Colonic mucosa (tissue), 4 donors: ENCODE measurements at regions not wholly inside any gene's neighbourhood (a gene's known extent, or its start where the extent isn't known, plus 50 kb on each side); places are given as distances from the start of the nearest gene placed in this dataset.

Experiments
- DNase-seq: peaks from one replicate; pipeline ENCODE4 v3.0.0-alpha.2; 2020
- H3K27ac ChIP-seq: fragments of 200-600 bp; one replicate; pipeline ENCODE4 v1.8.0; 2021
- H3K27me3 ChIP-seq: fragments of 200-600 bp; one replicate; pipeline ENCODE4 v1.8.0; 2021
- H3K36me3 ChIP-seq: fragments of 200-600 bp; one replicate; pipeline ENCODE4 v1.8.0; 2021
- H3K4me1 ChIP-seq: fragments of 200-600 bp; one replicate; pipeline ENCODE4 v1.8.0; 2021; ENCODE audit warnings: mild to moderate bottlenecking
- H3K4me3 ChIP-seq: fragments of 200-600 bp; one replicate; pipeline ENCODE4 v1.8.0; 2021
- H3K9ac ChIP-seq, 2 donors: one replicate each; pipeline ENCODE4 v1.7.0; 2013; ENCODE audit warnings: control low read depth in 2 of 2, low read depth in 2 of 2, low read length in 2 of 2
- H3K9me3 ChIP-seq: fragments of 200-600 bp; one replicate; pipeline ENCODE4 v1.8.0; 2021
- CTCF ChIP-seq: fragments of 200-600 bp; IDR thresholded peaks from one replicate; pipeline ENCODE4 v1.8.0; 2022; ENCODE audit warnings: antibody characterized with exemption, mild to moderate bottlenecking
- intact Hi-C: fragments of 100-400 bp; cut with DNase I; formaldehyde crosslinking; loops from one replicate; pipeline ENCODE4 v1.14.1; 2022
- donor health status: healthy.
- donor health status: DM: no; HTN: no; CAD: no.
- donor health status: DM: no; HTN: no; CAD: no.

DNA sequence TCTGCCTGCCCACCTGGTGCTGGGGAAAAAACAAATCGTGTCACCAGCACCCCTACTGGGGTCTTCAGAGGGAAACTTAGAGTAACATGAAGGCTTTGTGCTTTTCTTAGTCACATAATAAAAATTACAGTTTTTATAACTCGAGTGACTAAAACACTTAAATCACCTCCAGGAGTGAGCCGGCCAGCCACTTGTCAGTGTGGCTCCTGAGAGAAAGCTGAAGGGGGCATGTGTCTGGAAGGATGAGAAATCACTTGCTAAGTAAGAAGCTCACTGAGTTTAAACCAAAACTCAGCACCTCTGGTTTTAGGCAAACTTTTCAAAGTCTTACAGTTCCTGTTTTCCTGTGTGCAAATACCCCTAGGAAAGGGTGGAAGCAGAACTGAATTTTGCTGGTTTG lies 372.2 kb downstream of the CDH26 start:
- Histone ChIP-seq H3K4me1 (no peaks in the 10 kb centered on the region), H3K9ac (no peak overlapping the region), H3K36me3 (no peaks in the 10 kb centered on the region), H3K27me3 (no peaks in the 10 kb centered on the region), H3K4me3 (no peak overlapping the region), H3K27ac (no peak overlapping the region), H3K9me3 (no peaks in the 10 kb centered on the region)
- intact Hi-C loops = no loop called here
- TF ChIP-seq CTCF = no peak
- DNase-seq = no peak

DNA sequence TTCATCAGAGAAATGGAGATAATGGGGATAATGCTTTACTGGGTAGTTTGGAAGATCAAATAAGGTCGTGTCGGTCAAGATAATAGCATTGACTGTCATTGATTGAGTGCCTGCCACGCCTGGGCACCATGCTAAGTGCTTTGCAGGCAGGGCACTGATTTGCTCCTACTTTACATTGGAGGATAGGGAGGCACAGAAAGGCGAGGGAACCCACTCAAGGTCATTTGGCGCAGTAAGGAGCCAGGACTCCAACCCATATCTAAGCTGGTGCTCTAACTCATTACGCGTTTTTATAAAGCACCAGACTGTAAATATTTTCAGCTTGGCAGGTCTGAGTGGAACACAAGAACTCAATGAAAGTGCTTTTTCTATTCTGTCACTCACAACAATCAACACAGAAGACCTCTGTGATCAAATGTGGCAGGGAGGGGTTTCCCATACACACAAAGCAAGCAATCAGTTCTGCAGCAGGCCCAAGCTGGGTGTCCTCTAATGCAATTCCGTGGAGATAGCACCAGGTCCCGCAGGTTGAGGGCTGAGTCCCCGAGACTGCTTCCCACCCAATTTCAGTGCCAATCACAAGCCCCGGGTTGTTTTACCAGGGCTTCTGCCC lies 373.6 kb downstream of the CDH26 start:
- Histone ChIP-seq H3K27ac (no peak overlapping the region), H3K4me1 (no peaks in the 10 kb centered on the region), H3K9ac (no peak overlapping the region), H3K36me3 (no peaks in the 10 kb centered on the region), H3K27me3 (no peaks in the 10 kb centered on the region), H3K9me3 (no peaks in the 10 kb centered on the region), H3K4me3 (no peak overlapping the region)
- intact Hi-C loops = no loop called here
- no peak for TF ChIP-seq CTCF
- no peak for DNase-seq

DNA sequence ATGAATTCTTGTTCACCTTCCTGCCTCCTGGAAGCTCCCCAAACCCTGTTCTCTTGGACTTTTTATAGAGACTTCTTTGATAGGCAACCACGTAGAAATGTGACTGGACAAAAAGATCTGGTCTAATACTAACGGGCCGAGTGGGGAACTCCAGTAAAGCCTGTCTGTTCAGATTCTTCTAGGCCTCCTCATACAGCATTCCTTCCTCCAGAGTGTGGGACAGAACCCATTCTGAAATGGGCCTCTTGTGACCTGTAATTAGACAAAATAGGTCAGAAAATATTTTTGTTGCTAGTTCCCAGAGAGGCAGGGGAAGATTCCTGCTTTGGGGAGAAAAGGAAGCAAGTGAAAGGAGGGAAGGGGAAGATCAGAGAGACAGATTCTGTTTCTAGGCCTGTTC lies 374.3 kb downstream of the CDH26 start:
- H3K4me3 ChIP-seq = no peak overlapping the region
- intact Hi-C loops = no loop called here
- no peaks in the 10 kb centered on the region for H3K27me3 ChIP-seq
- H3K36me3 ChIP-seq = no peaks in the 10 kb centered on the region
- no peak for DNase-seq
- no peaks in the 10 kb centered on the region for H3K4me1 ChIP-seq
- no peak overlapping the region for H3K9ac ChIP-seq
- no peak for TF ChIP-seq CTCF
- H3K27ac ChIP-seq = no peak overlapping the region
- H3K9me3 ChIP-seq = no peaks in the 10 kb centered on the region

DNA sequence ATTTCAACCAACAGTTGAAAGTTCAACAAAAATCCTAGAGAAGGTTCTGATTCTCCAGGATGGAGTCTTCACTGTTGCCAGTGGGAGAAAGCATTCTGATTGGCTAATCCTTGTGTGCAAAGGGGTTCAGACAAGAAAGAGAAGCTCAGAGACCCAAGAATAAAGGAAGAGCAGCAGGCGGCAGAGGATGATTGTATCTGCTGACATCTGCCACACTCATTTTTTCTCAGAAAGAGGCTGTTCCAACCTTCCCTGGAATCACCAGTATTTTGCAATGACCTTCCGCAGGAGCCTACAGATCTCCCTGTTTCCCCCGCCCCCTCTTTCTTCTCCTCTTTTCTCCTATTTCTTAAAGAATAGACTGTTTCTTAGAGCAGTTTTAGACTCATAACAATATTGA lies 376.7 kb downstream of the CDH26 start:
- no peak for DNase-seq
- no peak overlapping the region for H3K27ac ChIP-seq
- no peak overlapping the region for H3K4me3 ChIP-seq
- TF ChIP-seq CTCF = no peak
- no peaks in the 10 kb centered on the region for H3K9me3 ChIP-seq
- no peaks in the 10 kb centered on the region for H3K36me3 ChIP-seq
- H3K27me3 ChIP-seq = no peaks in the 10 kb centered on the region
- no peaks in the 10 kb centered on the region for H3K4me1 ChIP-seq
- H3K9ac ChIP-seq = no peak overlapping the region
- intact Hi-C loops = no loop called here

- TF ChIP-seq CTCF = no peak
- no peak for DNase-seq
- H3K9me3 ChIP-seq = no peaks in the 10 kb centered on the region
- H3K9ac ChIP-seq = no peak overlapping the region
- H3K4me3 ChIP-seq = no peak overlapping the region
- no peaks in the 10 kb centered on the region for H3K36me3 ChIP-seq
- H3K27ac ChIP-seq = no peak overlapping the region
- intact Hi-C loops = no loop called here
- no peaks in the 10 kb centered on the region for H3K27me3 ChIP-seq
- H3K4me1 ChIP-seq = no peaks in the 10 kb centered on the region
These were observed 380.3 kb downstream of the CDH26 start for GRCh38 chr20:60338556-60338955.

DNA sequence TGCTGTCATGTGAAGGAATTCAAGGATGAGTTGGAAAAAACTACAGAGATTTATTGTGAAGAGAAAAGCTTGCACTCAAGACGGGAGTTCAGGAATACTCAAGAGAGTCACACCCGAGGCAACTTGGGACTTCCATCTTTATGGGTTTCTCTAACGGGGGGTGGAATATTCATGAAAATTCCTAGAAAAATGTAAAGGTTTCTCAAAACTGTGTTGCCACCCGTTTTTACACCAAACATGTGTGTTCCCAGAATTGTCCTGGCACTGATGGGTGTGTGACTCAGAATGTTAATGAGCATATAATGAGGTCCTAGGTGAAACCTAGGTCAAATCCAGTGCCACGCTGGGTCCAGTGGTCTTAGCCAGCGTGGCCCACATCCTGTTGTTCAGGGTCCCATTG lies 381.5 kb downstream of the CDH26 start:
- Histone ChIP-seq H3K4me1 (no peaks in the 10 kb centered on the region), H3K27me3 (no peaks in the 10 kb centered on the region), H3K9me3 (no peaks in the 10 kb centered on the region), H3K36me3 (no peaks in the 10 kb centered on the region), H3K27ac (no peak overlapping the region), H3K9ac (no peak overlapping the region), H3K4me3 (no peak overlapping the region)
- DNase-seq = no peak
- intact Hi-C loops = no loop called here
- TF ChIP-seq CTCF = no peak
